OCI-LY1 (cell line): ENCODE measurements at regions not wholly inside any gene's neighbourhood (a gene's known extent, or its start where the extent isn't known, plus 50 kb on each side); places are given as distances from the start of the nearest gene placed in this dataset.

Experiments
- H2AFZ ChIP-seq: fragments of 200-600 bp; sonication (generic), shearing (Covaris generic); 2 replicates; pipeline ENCODE4 v1.6.0; 2014; ENCODE audit warnings: antibody characterized with exemption, mild to moderate bottlenecking, low read length
- H3F3A ChIP-seq: fragments of 200-600 bp; sonication (generic), shearing (Covaris generic); 2 replicates; pipeline ENCODE4 v1.6.0; 2014; ENCODE audit warnings: mild to moderate bottlenecking, antibody characterized with exemption, low read length, moderate library complexity; ENCODE audit not compliant: insufficient read depth
- H3K27ac ChIP-seq: fragments of 200-600 bp; sonication (generic); 2 replicates; pipeline ENCODE4 v1.5.1; 2014; ENCODE audit warnings: low read length, mixed run types, mild to moderate bottlenecking, low read depth; ENCODE audit not compliant: poor library complexity, severe bottlenecking
- H3K27me3 ChIP-seq: fragments of 200-600 bp; sonication (generic); 2 replicates; pipeline ENCODE4 v1.6.0; 2014; ENCODE audit warnings: antibody characterized with exemption, mild to moderate bottlenecking, low read length, moderate library complexity; ENCODE audit not compliant: insufficient read depth
- H3K36me3 ChIP-seq: fragments of 200-600 bp; sonication (generic); 2 replicates; pipeline ENCODE4 v1.6.1; 2014; ENCODE audit warnings: mild to moderate bottlenecking, antibody characterized with exemption, low read length, moderate library complexity, mixed read lengths; ENCODE audit not compliant: insufficient read depth
- H3K4me1 ChIP-seq: fragments of 200-600 bp; sonication (generic); 2 replicates; pipeline ENCODE4 v1.5.1; 2014; ENCODE audit warnings: mild to moderate bottlenecking, low read length, moderate library complexity; ENCODE audit not compliant: insufficient read depth, severe bottlenecking
- H3K4me2 ChIP-seq: fragments of 200-600 bp; sonication (generic), shearing (Covaris generic); 2 replicates; pipeline ENCODE4 v1.6.1; 2014; ENCODE audit warnings: low read length
- H3K4me3 ChIP-seq: fragments of 200-600 bp; sonication (generic); 2 replicates; pipeline ENCODE4 v1.5.1; 2014; ENCODE audit warnings: low read length, low read depth, mild to moderate bottlenecking, mixed read lengths; ENCODE audit not compliant: poor library complexity, severe bottlenecking
- H3K79me2 ChIP-seq: fragments of 200-600 bp; shearing (Covaris generic); 2 replicates; pipeline ENCODE4 v1.6.1; 2016; ENCODE audit warnings: mixed run types, low read length, mixed read lengths; ENCODE audit not compliant: insufficient read depth
- H3K9ac ChIP-seq: fragments of 200-600 bp; sonication (generic), shearing (Covaris generic); 2 replicates; pipeline ENCODE4 v1.6.1; 2014; ENCODE audit warnings: mild to moderate bottlenecking, low read length, mixed read lengths
- H3K9me2 ChIP-seq: fragments of 200-600 bp; sonication (generic), shearing (Covaris generic); 2 replicates; pipeline ENCODE4 v1.6.1; 2014; ENCODE audit warnings: low read depth, mild to moderate bottlenecking, low read length, mixed read lengths
- H3K9me3 ChIP-seq: fragments of 200-600 bp; shearing (Covaris generic); 2 replicates; pipeline ENCODE4 v1.6.1; 2014; ENCODE audit warnings: low read length, mixed read lengths
- H4K20me1 ChIP-seq: fragments of 200-600 bp; sonication (generic), shearing (Covaris generic); 2 replicates; pipeline ENCODE4 v1.6.0; 2016; ENCODE audit warnings: mild to moderate bottlenecking, low read length; ENCODE audit not compliant: insufficient read depth
- CTCF ChIP-seq: fragments of 200-600 bp; sonication (generic), shearing (Covaris generic); IDR thresholded peaks from 2 replicates; pipeline ENCODE4 v1.5.1; 2017; ENCODE audit warnings: mild to moderate bottlenecking, antibody characterized with exemption, low read length, moderate library complexity, mixed read lengths
- EZH2 ChIP-seq: fragments of 200-600 bp; sonication (generic), shearing (Covaris generic); IDR thresholded peaks from 2 replicates; pipeline ENCODE4 v1.8.0; 2017; ENCODE audit warnings: borderline replicate concordance, mixed run types, mild to moderate bottlenecking, antibody characterized with exemption, low read length, moderate library complexity, mixed read lengths

DNA sequence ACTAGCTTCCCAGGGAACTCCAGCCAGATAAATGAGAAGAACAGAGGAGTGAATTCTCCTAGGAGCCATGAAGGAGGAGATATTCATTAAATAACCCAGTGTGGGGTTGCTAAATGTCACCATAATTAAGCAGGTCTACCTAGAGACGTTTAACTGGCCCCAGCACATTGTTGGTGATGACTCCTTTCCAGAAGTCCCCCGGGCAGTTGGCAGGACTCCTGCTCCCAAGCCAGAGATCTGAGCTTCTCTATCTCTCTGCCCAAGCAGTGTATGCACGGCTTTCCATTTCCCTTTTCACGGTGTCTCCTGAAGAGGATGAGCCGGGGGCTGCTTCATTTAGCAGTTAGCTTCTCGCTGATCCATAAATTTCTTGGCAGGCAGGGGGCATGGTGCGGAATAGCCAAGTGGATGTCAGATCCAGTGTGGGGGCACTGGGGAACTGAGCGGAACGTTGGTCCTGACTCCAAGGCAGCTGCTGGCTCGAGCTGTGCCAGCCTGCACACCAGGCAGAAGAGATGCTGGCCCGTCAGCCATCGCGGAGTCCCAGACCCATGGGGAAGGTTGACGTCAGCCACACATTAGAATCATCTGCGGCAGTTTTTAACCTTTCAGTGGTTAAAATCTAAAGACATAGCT lies 142.0 kb upstream of the NPY start:
- no peak overlapping the region for H3K9ac ChIP-seq
- no peaks in the 10 kb centered on the region for H3K9me2 ChIP-seq
- H4K20me1 ChIP-seq: no peaks in the 10 kb centered on the region
- no peak overlapping the region for H3K27ac ChIP-seq
- H3F3A ChIP-seq: no peaks in the 10 kb centered on the region
- no peaks in the 10 kb centered on the region for H3K36me3 ChIP-seq
- H3K4me2 ChIP-seq: no peak overlapping the region
- TF ChIP-seq CTCF: no peak
- no peak overlapping the region for H3K4me3 ChIP-seq
- H3K27me3 ChIP-seq: no peaks in the 10 kb centered on the region
- no peak overlapping the region for H2AFZ ChIP-seq
- H3K79me2 ChIP-seq: no peaks in the 10 kb centered on the region
- no peaks in the 10 kb centered on the region for H3K4me1 ChIP-seq
- H3K9me3 ChIP-seq: no peaks in the 10 kb centered on the region

DNA sequence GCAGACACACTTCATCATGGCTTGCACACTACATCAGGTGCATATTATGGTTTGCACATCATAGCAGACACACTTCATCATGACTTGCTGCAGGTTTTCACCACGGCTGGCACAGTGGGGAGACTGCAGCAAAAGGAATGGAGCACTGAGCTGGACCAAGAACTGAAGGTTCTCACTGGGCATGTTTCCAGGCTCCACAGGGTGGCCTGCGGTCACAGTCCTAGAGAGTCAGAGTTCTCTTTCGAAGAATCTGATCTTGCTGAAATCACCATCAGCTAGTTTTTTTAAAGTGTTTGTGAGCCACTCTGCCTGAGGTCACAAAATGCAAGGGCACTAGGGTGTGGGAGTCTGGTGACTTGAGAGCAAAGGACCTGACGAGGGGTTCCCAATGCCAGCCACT lies 140.4 kb upstream of the NPY start:
- Histone ChIP-seq H2AFZ (no peak overlapping the region), H3K4me1 (no peaks in the 10 kb centered on the region), H3K27ac (no peak overlapping the region), H3K9me3 (no peaks in the 10 kb centered on the region), H3K4me3 (no peak overlapping the region), H3K27me3 (no peaks in the 10 kb centered on the region), H3F3A (no peaks in the 10 kb centered on the region), H4K20me1 (no peaks in the 10 kb centered on the region), H3K9me2 (no peaks in the 10 kb centered on the region), H3K9ac (no peak overlapping the region), H3K4me2 (no peak overlapping the region), H3K36me3 (no peaks in the 10 kb centered on the region), H3K79me2 (no peaks in the 10 kb centered on the region)
- TF ChIP-seq EZH2 (no peak), CTCF (no peak)

- Histone ChIP-seq H2AFZ (no peak overlapping the region), H3K4me1 (no peaks in the 10 kb centered on the region), H3K27me3 (no peaks in the 10 kb centered on the region), H3K9ac (no peak overlapping the region), H3F3A (no peaks in the 10 kb centered on the region), H3K27ac (no peak overlapping the region), H3K9me2 (no peaks in the 10 kb centered on the region), H3K36me3 (no peaks in the 10 kb centered on the region), H3K79me2 (no peaks in the 10 kb centered on the region), H4K20me1 (no peaks in the 10 kb centered on the region), H3K4me3 (no peak overlapping the region), H3K9me3 (no peaks in the 10 kb centered on the region), H3K4me2 (no peak overlapping the region)
- TF ChIP-seq CTCF: no peak
- no peak for TF ChIP-seq EZH2
Observed at GRCh38 chr7:24151944-24152343, 132.0 kb upstream of the NPY start.
